CD4-positive, alpha-beta T cell treated with Interferon gamma for 1 hour (primary cell): ENCODE measurements at regions not wholly inside any gene's neighbourhood (a gene's known extent, or its start where the extent isn't known, plus 50 kb on each side); places are given as distances from the start of the nearest gene placed in this dataset.

Experiments used
- DNase-seq: peaks from one replicate; pipeline ENCODE4 v3.0.0-alpha.2; 2020

DNA sequence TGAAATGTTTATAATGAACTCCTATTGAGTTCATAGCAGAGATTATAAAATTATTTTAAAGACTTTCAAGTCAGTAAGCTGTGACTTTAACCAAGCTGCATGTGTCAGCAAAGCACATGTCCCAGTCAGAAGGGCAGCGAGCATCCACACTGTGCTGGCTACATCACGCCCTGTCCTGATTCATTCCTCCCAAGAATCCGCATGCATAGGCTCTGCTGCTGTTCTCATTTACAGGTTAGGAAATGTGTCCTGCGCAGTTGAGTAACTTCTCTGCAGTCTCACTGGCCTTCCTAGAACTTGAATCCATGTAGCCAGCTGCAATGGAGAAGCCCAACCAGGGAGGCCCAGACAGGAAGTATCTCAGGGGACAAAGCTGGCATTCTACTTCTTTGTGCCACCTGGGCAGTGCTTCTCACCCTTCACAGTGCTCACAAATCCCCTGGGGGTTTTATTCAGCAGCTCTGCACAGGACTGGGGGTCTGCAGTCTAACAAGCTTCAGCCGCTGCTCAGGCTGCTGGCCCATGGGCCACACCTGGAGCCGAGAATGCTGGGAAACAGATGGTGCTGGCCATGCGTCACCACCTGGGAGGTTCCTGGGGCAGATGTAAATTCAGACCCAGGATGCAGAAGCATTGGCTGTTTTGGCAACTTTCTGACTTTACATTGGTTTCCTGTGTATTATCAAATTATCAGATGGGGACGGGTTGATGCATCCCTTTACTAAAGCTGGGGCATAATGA, 192.8 kb upstream of the GDF10 start:
- no peak for DNase-seq

DNA sequence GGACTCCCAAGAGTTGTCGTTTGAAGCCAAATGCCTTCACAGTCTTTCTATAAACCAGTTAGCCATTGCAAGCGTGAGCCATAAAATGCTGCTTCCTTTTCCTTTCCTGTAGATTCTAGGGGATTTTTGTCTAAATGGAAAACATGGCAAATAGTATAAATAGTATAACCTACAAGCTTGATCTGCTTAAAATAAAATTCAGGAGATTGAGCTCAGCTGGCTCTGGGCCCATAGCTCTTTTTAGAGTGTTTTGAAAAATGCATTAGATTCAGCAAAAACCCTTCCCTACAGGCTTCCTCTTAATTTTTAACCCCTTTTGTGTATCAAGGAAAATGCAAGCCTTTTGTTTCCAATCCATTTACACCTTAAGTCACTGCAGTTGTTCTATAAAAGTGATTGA, 190.1 kb upstream of the GDF10 start:
- no peak for DNase-seq

GRCh38 chr10:47111329-47111862, 188.6 kb upstream of the GDF10 start:
- DNase-seq: no peak

DNA sequence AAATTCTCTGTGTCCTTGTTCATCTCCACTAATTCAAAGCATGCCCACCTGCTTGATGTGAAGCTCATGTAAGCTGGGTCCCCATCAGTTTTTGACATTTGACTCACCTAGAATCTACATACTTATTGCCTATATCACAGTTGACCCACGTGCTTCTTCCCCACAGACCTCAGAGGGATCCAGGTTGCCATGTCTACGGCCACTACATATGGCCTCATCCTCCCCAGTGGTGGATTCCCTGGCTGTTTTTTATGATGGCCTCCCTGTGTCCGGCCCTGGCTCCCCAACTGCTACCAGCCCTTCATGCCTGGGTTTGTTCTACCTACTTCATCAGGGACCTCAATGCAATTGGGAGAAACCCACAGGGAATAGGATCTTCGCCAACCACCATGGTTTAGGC, 187.4 kb upstream of the GDF10 start:
- DNase-seq: no peak

GRCh38 chr10:47113907-47114500, 186.0 kb upstream of the GDF10 start:
- DNase-seq: no peak

DNA sequence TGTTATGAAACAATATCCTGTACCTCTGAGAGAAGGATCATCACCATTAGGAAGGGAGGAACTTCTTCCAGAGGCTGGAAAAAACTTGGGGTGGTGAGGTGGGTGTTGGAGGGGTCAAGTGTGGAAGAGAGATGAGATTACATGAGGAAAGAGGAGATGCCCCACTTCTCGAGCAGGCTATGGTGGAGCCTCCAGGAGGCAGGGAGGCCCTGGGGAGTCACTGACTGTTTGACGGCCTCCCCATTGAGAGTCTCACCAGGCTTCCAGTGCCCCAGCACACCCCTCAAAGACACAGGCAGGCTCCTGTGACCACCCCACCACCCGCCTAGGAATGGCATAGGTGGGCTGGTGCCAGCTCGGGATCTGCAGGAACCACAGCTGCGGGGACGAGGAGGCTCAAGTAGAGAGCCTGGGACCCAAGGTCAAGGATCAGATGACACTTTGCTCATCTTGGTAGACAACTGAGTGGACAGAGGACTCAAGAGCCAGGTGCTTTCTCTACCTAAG, 185.3 kb upstream of the GDF10 start:
- no peak for DNase-seq

- no peak for DNase-seq
Measured at GRCh38 chr10:47115322-47115721, 184.7 kb upstream of the GDF10 start.

GRCh38 chr10:47116445-47116844, 183.6 kb upstream of the GDF10 start:
- no peak for DNase-seq

GRCh38 chr10:47118326-47118725, 181.7 kb upstream of the GDF10 start:
- no peak for DNase-seq

DNA sequence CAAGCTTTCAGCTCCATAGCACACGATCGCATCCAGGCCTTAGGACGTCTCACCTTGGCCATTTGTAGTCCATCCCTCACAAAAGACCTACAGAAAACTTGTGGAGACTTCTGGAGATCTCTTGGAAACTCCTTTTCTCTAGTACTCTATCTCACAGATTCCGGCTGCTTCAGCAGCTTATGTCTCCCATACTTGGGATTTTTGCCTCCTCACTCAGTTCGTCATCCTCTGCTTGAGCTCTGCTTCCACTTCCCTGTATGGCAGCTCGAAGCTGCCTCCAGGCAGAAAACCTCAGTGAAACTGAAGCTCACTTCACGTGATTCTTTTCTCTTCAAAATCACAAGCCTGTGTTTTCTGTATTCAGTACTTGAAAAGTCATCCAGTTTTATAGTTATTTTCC, 178.7 kb upstream of the GDF10 start:
- DNase-seq: no peak

DNA sequence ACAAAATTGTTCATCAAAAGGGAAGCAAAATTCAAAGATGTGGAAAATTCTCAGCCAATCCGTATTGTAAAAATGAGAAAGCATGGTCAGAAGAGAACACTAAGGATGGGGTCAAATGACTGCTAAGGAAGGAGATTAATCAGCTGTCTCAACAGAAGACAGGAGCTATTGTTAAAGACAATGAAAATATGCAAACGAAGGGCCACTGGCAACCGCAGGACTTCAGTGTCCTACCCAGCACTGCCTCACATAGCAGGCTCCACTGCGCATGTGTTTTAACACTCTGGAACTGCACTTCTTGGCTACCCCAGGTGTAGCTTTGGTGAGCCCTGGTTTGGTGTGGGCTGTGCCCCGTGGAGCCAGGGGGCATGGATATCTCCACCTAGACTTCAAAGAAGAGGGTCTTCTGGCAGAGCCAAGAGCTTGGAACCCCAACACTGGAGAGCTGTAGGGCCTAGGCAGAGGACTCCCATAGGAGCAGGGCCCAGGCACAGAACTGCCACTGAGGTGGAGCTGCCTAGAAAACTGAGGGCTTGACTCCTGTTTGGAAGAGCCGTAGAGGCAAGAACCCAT, 176.2 kb upstream of the GDF10 start:
- DNase-seq: no peak

DNA sequence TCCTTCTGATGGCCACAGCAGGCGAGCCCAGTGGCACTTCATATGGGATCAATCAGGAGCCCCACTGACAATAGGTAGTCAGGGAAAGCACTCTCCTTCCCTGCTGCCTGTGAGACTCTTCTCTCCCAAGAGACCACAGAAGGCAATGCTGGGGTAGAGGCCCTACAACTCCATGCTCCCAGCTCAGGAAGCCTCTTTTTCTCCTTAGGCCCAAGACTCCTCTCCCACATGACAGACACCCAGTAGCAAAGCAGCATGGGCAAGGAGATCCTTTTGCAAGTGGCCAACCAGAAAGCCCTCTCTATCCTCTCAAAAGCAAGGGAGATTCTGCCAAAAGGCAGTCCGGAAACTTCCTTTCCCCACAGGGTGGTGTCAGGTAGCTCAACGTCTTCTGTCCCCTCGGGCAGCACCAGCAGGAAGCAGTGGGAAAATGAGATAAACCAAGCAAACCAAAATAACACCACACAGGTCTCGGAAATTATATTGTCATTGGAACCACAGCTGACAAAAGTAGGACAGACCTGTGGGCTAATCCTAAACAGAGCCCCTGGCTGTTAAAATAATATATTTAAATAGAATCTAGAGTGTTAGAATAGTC, 172.7 kb upstream of the GDF10 start:
- DNase-seq: no peak

GRCh38 chr10:47130491-47130890, 169.5 kb upstream of the GDF10 start:
- no peak for DNase-seq

DNA sequence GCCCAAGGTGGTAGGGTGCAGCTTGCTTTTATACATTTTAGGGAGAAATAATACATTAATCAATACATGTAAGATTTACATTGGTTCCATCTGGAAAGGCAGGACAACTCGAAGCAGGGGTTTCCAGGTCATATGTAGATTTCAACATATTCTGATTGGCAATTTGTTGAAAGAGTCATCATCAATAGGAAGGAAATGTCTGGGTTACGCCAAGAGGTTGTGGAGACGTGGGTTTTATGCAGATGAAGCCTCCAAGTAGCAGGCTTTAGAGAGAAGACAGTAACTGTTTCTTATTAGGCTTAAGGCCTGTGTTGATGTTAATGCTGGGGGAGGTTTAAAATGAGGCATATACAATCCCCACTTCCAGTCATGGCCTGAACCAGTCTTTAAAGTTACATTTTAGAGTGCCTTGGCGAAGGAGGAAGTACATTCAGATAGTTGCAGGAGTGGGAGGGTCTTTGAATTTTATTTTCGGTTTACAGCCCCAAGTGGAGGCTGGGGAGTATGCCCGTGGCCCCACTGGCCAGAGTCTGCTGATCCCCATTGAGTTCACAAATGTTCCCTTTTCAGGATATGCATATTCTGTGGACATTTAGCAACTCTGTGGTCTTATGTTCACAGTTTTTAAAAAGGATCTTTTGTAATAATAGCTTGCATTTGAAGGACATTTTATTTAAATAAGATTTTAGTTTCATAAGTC, 166.0 kb upstream of the GDF10 start:
- DNase-seq: peak; percentile 11

- no peak for DNase-seq
Measured at GRCh38 chr10:47136866-47137265, 163.1 kb upstream of the GDF10 start.

GRCh38 chr10:47137311-47137851, 162.6 kb upstream of the GDF10 start:
- DNase-seq: no peak

DNA sequence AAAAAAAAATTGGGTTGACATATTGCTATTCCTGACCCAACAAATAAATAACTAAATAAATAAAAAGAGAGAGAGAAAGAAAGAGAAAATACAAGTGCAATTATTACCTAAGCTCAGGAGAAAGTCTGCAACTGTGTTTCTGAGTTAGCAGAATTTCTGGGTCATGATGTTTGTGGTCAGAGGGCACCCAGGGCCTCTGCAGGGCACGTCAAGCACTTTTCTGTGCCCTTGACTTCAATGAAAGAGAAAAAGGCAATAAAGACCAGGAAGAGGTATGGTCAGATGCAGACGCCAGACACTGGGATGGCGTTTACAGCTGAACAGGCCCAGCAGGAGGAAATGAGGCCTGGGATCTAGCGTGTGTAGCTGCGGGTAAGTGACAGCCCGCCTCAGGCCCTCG, 160.9 kb upstream of the GDF10 start:
- DNase-seq: no peak

GRCh38 chr10:47140761-47141348, 159.1 kb upstream of the GDF10 start:
- no peak for DNase-seq

DNA sequence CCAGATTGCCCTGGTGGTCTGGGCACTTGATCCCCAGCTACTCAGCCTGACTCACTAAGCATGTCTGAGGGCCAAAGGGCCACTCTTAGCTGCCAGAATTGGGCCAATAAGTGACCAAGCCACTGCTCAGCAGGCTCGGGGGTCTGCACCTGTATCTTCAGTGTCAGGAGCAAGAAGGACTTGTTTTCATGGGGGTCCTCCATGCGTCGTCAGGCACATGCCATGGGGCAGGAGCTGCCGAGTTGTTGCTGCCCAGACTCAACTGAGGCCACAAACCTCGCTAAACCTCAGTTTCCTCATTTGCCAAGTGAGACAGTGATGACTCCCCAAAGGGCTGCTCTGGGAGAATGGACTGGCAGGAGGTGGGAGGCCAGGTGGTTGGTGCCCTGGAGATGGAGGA, 158.6 kb upstream of the GDF10 start:
- DNase-seq: no peak

DNA sequence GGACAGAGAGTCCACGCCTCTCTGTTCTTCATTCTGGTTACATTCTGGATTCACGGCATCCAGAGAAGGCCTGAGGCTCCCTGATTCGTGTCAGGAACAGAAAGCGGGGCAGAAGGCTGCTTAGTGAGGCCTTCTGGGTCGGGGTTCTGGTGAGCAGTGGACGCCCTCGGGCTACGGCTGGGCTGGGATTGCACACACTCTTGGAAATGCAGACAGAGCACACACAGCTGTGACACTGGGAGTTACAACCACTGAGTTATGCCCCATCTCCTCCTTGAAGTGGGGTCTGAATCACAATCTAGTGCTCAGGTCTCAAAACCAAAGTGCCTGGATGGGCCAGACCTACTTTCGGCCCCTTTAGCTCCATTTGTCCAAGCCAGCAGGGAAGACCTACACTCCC, 156.9 kb upstream of the GDF10 start:
- DNase-seq: no peak

DNA sequence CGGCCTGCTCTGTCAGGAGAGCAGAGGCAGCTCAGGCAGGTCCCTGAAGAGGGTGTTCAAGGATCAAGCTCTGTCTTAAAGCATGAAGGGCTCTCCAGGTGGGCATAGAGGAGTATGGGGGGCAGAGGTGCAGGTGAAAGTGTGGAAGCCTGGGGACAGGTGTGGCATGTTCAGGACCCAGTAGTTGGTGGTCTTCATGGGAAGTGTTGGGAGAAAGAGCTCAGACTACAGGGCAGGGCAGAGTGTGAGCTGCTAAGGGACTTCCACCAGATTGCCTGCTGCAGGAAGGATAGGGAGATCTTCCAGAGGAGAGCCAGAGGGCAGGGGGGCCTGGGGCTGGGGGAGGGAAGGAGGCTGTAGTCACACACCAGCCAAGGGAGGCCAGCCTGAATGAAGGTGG, 156.5 kb upstream of the GDF10 start:
- DNase-seq: no peak

DNA sequence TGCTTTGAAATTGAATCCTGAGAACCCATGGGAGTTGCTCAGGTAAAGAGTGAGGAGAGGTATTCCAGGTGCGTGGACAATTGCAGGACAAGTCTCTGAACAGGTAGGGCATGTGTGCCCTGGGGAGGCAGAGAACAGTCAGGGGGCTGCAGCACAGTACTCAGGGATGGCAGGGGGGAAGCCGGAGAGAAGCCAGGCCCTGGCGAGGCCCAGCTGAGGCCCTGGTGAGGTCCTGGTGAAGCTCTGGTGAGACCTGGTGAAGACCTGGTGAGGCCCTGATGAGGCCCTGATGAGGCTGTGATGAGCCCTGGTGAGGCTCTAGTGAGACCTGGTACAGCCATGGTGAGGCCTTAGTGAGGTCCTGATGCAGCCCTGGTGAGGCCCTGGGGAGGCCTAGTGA, 155.5 kb upstream of the GDF10 start:
- no peak for DNase-seq
